Right renal pelvis (tissue), 4 donors: ENCODE measurements at regions not wholly inside any gene's neighbourhood (a gene's known extent, or its start where the extent isn't known, plus 50 kb on each side); places are given as distances from the start of the nearest gene placed in this dataset.

Experiments
- DNase-seq, 4 donors: peaks; one replicate each; pipeline ENCODE4 v3.0.0-alpha.2; 2013; ENCODE audit warnings: low read depth in 4 of 4, low spot score in 3 of 4, missing footprints in 1 of 4

- DNase-seq = no peak
These were observed 118.7 kb downstream of the LYPLAL1 start for GRCh38 chr1:219292341-219292740.

GRCh38 chr1:219289171-219289570 is 115.5 kb downstream of the LYPLAL1 start:
- no peak for DNase-seq

DNA sequence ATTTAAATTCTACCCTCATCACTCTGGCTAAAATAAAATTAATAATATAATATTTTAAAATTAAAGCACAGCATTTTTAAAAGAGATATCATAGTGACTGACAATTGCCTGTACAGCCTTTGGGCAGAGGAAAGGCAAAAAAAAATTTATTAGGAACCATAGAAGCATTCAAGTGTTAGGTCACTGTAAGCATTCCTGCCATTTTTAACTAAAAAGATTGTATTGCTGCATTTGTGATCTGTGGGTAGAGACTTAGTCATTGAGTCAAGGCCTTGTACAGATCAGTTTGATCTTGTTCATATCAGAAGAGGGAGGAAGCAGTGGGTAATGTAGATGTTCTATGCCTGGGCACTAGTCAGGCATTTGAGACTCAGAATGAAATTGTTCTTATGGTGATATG is 109.9 kb downstream of the LYPLAL1 start:
- no peak for DNase-seq

DNA sequence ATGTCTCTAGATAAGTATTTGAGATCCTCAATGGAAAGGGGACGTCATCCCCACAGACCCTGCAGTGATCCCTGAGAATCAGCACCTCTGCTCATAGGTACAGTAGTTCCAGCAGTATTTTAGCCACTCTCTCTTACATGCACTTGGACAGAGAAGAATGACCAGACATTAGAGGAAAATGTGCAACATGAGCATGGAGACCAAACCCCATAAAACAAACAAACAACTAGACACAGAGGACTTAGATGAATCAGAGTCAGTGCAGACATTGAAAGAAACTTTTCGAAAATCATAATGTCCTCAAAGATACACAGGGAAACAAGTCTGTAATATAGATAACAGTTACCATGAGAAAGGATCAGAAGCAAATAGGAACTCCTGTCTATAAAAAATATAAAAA is 108.2 kb downstream of the LYPLAL1 start:
- no peak for DNase-seq

DNA sequence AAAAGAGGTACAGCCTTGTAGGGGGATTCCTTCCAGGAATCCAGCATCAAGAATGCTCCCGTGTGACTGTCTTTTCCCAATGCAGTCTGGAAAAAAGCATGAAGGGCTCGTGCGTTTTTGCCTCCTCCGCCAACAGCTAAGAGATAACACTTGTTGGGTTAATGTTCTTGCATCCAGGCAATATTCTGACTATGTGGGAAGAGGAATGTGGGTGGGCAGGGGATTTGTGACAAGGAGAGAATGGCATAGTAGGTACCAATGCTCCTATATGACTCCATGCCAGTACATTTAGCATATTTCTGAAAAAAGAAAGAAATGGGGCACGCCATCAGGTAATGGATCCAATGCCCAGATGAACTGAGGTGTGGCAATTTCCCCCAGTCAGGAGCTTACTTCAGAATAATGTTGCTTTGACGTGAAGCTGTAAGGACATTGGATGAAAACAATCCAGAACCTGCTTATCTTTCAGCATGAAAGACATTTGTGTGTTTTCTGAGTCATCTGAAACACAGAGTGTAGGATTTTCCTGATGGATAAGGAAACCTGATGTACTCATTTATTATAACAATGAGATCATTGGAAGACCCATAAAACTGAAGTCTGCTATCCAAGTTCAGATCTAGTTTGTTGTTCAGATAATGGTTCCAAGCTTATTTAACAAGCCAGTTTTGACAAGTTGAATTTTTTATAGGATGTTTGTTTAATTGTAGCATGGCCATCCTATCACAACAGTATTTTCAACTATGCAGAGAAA is 105.5 kb downstream of the LYPLAL1 start:
- no peak for DNase-seq

DNA sequence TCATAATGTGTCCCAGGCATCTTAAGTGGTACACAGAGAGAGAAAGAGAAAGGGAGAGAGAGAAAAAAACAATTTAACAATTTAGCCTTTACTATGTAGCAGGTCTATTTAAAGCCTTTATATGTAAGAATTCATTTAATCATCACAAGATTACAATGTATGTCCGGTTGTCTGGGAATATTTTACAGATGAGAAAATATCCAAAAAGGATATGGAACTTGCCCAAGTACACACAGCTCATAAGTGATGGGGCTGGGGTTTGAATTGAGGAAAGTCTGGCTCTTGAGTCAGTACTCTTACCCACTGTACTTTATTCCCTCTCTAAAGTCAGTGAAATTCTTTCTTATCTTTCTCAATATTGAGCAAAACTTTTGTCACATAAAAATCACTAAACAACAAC is 104.6 kb downstream of the LYPLAL1 start:
- no peak for DNase-seq

DNA sequence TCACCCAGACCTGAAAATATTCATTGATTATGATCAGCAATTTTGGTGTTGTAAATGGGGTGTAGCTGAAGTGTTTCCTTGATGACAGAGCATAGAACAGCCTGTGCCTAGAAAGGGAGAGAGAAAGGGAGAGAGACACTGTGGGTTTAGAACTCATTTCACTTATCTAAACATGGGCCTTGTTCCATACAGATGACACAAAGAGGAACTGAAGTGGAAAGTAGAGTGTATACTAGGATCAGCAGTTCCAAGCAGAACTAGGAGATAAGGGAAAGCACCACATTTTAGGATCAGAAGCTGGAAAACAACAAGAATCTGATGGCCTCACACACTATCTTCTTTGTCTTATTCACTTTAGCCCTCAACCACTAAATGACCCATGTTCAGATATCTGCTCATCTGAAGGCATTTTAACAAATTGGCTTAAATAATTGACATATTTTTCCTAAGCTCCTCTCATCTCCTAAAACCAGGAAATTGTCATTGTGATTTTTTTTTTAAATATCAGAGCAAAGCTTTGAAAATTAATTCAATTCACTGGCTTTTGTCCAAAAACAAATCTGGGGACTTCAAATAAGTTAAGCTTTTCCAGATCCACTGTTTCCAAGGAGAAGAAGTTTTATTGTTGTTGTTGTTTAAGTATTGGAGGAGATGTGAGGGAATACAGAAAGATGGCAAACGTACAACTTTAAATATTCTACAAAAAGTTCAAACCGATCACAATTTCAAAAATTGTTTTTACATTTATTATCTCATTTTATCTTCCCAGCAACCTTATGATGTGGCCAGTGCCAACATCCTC is 103.8 kb downstream of the LYPLAL1 start:
- DNase-seq = no peak

GRCh38 chr1:219276049-219276738 is 102.5 kb downstream of the LYPLAL1 start:
- DNase-seq = no peak

GRCh38 chr1:219273088-219273686 is 99.5 kb downstream of the LYPLAL1 start:
- DNase-seq = no peak

GRCh38 chr1:219271818-219272535 is 98.3 kb downstream of the LYPLAL1 start:
- DNase-seq = no peak

DNA sequence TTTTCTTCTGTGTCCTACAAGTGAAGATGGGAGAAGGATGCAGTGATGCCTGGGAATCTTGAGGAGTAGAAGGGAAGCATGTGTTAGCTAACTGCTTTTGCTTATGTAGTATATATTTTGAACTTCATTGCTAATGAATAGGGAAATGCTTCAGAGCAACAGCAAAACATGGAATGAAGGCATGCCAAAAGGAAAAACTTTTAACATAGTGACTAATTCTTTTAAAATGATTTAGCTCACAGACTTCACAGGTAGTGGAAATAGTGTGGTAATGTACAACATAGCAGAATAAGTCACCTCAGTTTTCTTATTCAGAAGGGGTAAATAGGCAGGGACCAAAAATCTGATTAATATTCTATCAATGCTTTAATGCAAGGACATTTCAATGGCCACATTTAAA is 95.5 kb downstream of the LYPLAL1 start:
- DNase-seq = no peak

- DNase-seq = no peak
These were observed 92.8 kb downstream of the LYPLAL1 start for GRCh38 chr1:219266524-219266923.

DNA sequence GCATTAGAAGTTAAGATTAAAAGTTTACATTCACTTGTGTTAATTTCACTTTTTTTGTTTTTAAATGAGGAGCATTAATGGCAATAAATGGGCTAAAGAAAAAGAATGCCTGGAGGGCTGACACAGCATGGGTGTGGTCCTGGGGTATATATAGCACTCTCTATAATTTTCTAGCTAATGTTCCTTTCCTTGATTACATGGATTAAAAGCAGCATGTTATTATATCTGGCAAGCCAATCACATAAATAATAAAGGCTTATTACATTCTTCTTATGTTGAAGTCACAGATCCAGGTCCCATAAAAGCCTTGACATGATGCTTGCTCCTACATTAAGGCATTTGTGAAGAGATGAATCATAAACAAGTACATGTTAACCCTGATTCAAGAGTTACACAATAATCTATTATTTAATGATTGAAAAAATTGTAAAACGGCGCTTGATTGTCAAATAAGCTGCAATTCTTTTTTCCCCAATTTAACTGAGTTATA is 91.4 kb downstream of the LYPLAL1 start:
- DNase-seq = no peak

DNA sequence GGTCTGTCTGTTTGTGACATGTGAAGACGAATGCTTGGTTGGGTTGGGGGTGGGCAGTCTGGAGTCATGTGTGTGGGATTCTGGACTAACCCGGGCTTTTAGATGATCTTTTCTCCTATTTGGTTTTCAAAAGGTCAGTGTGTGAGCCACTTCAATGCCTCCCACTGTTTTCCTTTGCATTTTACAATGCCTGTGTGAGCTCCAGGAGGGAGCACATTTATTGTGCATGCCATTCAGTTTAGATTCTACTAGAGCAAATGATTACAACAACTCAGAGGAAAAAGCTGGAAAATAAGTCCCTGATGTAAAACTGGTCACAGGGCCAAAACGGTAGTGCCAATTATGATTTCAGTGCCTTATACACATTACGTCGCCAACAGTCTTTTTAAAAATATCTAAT is 90.9 kb downstream of the LYPLAL1 start:
- no peak for DNase-seq
